NCI-H128 (cell line): ENCODE measurements at regions not wholly inside any gene's neighbourhood (a gene's known extent, or its start where the extent isn't known, plus 50 kb on each side); places are given as distances from the start of the nearest gene placed in this dataset.
"Not testable (repeated sequence)": the region's sequence is repeated elsewhere in the genome, so short reads cannot be mapped to it uniquely, and the experiment has no call there.

Experiments used
- DNase-seq: peaks from one replicate; lab custom pipeline; 2025; ENCODE audit not compliant: unreplicated experiment; lab: John Stamatoyannopoulos, UW

DNA sequence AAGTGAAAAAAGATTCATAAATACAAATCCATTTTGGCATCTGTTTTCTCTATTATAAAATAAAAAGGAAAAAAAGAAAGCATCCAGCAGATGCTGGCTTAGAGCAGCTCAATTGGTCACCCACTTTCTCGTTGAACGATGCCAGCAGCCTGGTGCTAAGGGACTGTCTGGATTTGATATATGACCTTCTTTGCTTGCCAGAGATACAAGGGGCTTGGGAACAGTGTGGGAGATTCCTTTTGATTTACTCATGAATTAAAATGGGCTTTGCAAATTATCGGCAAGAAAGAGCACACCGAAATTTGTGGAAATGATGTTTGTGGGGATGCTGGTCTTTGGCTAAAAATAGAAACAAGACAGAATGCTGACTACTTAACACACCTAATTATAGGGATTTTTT is 210.3 kb upstream of the STT3B start:
- no peak for DNase-seq

- DNase-seq = not testable (repeated sequence)
Measured at GRCh38 chr3:31327826-31328357, 204.8 kb upstream of the STT3B start.

DNA sequence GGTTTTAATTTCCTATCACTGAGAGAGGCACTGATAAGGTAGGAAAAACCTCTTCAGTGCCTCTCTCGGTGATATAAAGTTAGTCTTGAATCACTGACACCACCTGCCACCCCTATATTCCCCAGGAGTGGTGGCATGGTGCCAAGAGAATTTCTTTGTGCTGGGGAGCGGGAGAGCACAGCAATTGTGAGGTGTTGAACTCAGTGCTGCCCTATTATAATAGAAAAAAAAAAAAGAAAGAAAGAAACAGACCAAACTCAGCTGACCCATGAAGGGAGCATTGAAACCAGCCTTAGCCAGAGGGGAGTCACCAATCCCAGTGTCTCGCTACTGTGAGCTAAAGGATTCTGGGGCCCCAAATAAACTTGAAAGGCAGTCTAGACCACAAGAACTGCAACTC is 201.4 kb upstream of the STT3B start:
- DNase-seq = peak; percentile 75

DNA sequence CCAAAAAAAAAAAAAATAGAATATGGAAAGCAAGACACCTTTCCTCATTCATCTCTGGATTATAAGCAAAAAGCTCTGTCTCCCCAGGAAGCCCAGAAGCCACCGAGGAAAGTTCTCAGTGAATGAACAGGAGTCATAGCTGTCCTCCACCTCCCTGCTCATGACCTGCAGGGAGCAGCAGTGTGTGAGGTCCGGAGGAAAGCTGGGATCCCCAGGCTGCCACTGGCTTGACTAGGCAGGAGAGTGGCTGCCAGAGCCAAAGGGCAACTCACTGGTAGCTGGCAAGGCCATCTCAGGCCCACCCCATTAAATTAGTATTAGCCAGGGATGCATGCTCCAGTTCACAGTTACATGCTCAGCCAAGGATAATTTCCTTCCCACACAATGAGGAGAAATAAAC is 191.6 kb upstream of the STT3B start:
- DNase-seq = no peak

GRCh38 chr3:31343075-31343474 is 189.7 kb upstream of the STT3B start:
- no peak for DNase-seq

DNA sequence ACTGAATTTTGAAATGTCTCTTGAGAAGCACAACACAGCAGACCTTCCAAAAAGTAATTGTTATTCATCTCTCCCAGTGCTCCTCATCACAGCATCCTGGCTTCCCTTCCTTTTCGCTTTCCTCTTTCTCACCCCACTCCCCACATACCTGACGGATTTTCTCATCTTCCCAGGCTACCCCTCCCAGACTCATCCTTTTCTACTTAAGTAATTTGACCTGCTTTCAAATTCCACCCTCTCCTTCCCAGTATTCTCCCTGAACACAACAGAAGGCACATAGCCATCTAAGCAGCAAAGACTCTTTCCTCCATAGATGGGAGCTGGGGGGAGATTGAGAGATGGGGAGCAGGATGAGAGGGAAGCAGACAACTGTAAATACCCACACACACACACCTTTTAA is 187.1 kb upstream of the STT3B start:
- DNase-seq = no peak

- DNase-seq = no peak
Measured at GRCh38 chr3:31346542-31346979, 186.2 kb upstream of the STT3B start.

DNA sequence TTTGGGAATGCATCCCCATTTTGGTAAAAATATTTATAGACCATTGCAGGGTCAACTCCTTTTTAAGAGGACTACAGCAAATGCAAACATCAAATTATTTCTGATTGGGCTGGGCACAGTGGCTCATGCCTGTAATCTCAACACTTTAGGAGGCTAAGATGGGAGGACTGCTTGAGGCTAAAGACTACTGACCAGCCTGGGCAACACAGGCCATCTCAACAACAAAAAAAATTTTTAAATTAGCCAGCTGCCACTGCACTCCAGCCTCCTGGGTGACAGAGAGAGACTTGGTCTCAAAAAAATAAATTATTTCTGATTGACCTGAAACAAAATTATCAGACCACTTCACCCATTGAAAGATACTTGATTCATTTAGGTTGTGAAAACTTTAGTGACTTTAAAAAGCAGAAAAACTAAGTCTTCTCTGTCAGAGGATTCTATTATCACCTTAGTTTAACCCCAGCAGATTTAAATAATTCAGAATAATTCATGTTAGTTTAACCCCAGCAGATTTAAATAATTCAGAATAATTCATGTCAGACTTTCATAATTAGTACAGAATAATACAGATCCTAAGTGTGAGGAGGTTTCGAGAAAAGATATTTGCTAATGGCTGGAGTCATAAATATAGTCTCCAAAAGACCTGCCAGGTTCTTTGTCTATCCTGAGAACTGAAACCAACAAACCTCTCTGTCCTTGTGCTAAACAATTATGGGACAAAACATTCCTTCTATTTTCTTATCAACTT is 183.6 kb upstream of the STT3B start:
- DNase-seq = no peak

- DNase-seq = no peak
Measured at GRCh38 chr3:31350307-31350706, 182.4 kb upstream of the STT3B start.

GRCh38 chr3:31352331-31352730 is 180.4 kb upstream of the STT3B start:
- DNase-seq = no peak

- DNase-seq = no peak
Measured at GRCh38 chr3:31353166-31353565, 179.6 kb upstream of the STT3B start.

DNA sequence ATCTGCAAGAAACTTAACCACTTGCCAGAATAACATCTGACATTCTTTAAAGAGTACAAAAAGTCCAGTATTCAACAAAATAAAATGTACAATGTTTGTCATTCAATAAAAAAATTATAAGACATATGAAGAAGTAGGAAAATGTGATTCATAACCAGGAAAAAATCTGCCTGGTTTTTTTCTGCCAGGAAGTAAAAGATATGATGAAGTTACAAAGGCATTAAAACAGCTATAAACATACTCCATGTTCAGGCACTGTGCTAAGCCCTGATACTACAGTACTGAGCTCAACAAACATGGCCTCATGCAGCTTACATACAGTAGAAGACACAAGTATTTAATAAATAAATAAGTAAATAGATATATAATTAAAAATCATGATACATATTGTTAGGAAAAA is 178.4 kb upstream of the STT3B start:
- no peak for DNase-seq

DNA sequence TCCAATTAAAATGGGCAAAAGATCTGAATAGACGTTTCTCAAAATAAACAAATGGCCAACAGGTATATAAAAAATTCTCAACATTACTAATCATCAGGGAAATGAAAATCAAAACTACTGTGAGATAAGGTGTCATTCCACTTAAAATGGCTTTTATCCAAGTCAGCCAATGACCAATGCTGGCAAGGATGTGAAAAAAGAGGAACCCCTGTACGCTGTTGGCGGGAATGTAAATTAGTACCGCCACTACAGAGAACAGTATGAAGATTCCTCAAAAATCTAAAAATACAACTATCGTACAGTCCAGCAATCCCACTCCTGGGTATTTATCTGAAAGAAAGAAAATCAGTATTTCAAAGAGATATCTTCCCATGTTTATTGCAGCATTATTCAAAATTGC is 176.9 kb upstream of the STT3B start:
- no peak for DNase-seq

GRCh38 chr3:31356941-31357340 is 175.8 kb upstream of the STT3B start:
- no peak for DNase-seq

DNA sequence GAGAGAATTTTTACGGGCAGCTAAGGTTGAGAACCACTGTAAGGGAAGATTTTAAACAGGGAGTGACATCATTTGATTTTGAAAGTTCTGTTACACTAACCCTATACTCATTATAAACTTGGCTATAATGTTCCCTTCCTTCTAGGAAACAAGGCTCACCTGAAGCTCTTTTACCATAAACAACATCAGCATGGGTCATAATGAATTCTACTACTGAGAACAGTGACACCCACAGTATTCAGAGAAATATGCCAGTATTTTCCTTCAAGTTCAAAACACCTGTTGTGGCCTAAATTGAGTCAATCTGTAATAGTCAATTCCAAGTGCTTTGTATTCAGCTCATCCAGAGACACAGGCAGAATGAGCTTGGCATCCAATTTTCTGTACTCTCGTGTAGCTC is 175.3 kb upstream of the STT3B start:
- DNase-seq = no peak

GRCh38 chr3:31358473-31359070 is 174.2 kb upstream of the STT3B start:
- no peak for DNase-seq

- no peak for DNase-seq
Measured at GRCh38 chr3:31361371-31362273, 171.1 kb upstream of the STT3B start.

DNA sequence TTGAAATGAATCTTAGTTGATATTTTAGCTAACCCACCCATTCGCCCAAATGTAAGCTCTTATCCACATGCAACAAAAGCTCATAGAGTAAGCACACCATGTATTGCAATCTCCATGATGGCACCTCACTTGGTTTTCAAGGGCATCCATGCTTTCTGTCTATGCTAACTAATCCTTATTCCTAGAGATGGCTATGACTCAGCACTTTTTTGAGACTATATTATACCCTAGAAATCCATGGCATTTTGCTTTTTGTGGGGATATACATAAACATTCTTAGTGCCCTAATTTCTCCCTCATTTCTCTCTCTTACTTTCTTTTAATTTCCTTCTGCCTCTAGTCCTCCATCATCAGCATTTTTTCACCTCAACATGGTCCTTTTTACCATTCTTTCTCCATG is 168.5 kb upstream of the STT3B start:
- no peak for DNase-seq

- DNase-seq = no peak
Measured at GRCh38 chr3:31364711-31365110, 168.0 kb upstream of the STT3B start.

- no peak for DNase-seq
Measured at GRCh38 chr3:31367518-31367917, 165.2 kb upstream of the STT3B start.

DNA sequence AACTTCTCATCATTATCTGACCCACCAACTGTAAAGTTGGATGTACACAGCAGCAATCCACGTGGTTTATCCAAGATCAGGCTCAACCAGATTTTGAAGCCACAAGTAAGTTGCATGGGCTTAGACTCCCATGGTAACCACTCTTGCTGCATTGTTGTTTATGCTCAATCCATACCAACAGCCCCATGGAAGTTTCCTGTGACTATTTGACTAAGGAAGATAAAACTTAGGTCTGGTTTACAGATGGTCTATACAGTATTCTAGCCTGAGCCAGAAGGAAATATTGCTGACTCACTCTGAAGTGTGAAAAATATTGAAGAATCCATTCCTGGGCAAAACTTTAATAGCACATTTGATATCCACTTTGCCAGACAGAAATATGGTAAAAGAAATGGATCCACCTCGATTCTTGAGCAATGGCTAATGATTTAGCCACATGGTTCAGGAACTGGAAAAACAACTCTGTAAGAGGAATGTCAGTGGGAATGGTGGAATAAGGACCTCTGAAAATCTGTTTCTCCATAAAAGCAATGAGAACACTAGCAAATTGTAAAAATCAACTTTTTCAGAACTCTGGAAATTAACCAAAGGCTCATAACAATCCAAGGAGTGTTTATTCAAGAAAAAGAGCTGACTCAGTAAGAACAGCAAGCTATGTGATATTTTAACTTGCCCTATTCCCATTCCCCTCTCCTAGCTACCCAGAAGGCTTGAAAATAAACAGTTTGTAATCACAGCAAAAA is 162.9 kb upstream of the STT3B start:
- no peak for DNase-seq
